ENCODE measurements at regions not wholly inside any gene's neighbourhood (a gene's known extent, or its start where the extent isn't known, plus 50 kb on each side); places are given as distances from the start of the nearest gene placed in this dataset.
"Not testable (repeated sequence)": the region's sequence is repeated elsewhere in the genome, so short reads cannot be mapped to it uniquely, and the experiment has no call there.

GRCh38 chr22:11795979-11796378 lies 3732.0 kb upstream of the OR11H1 start:
- TF ChIP-seq POLR2AphosphoS5, POLR2A (IDR thresholded peaks at IDR 0.05): not testable (repeated sequence)
- TF ChIP-seq, protein P1, sequence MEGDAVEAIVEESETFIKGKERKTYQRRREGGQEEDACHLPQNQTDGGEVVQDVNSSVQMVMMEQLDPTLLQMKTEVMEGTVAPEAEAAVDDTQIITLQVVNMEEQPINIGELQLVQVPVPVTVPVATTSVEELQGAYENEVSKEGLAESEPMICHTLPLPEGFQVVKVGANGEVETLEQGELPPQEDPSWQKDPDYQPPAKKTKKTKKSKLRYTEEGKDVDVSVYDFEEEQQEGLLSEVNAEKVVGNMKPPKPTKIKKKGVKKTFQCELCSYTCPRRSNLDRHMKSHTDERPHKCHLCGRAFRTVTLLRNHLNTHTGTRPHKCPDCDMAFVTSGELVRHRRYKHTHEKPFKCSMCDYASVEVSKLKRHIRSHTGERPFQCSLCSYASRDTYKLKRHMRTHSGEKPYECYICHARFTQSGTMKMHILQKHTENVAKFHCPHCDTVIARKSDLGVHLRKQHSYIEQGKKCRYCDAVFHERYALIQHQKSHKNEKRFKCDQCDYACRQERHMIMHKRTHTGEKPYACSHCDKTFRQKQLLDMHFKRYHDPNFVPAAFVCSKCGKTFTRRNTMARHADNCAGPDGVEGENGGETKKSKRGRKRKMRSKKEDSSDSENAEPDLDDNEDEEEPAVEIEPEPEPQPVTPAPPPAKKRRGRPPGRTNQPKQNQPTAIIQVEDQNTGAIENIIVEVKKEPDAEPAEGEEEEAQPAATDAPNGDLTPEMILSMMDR (IDR thresholded peaks at IDR 0.05), result not testable (repeated sequence)

Data from breast epithelium (tissue), 3 donors.